G401.6 (cell line): ENCODE measurements at regions not wholly inside any gene's neighbourhood (a gene's known extent, or its start where the extent isn't known, plus 50 kb on each side); places are given as distances from the start of the nearest gene placed in this dataset.
"Not testable (repeated sequence)": the region's sequence is repeated elsewhere in the genome, so short reads cannot be mapped to it uniquely, and the experiment has no call there.

Experiments used
- FAIRE-seq: peaks from 2 replicates; lab custom pipeline; 2012; peaks lifted over from hg19 to GRCh38; lab: Jason Lieb, UNC

- FAIRE-seq, result no peak
These were observed 179.3 kb downstream of the ENC1 start for GRCh38 chr5:74461251-74461650.

GRCh38 chr5:74460694-74461093, 179.8 kb downstream of the ENC1 start:
- no peak for FAIRE-seq

- FAIRE-seq, result no peak
These were observed 180.5 kb downstream of the ENC1 start for GRCh38 chr5:74459984-74460383.

- no peak for FAIRE-seq
These were observed 182.7 kb downstream of the ENC1 start for GRCh38 chr5:74457876-74458275.

GRCh38 chr5:74454263-74455030, 186.1 kb downstream of the ENC1 start:
- no peak for FAIRE-seq

- FAIRE-seq, result no peak
These were observed 187.7 kb downstream of the ENC1 start for GRCh38 chr5:74452856-74453255.

- no peak for FAIRE-seq
These were observed 190.4 kb downstream of the ENC1 start for GRCh38 chr5:74450095-74450494.

GRCh38 chr5:74446725-74447241, 193.7 kb downstream of the ENC1 start:
- FAIRE-seq, result no peak

- no peak for FAIRE-seq
These were observed 198.1 kb downstream of the ENC1 start for GRCh38 chr5:74442466-74442865.

GRCh38 chr5:74441616-74442015, 198.9 kb downstream of the ENC1 start:
- no peak for FAIRE-seq

- no peak for FAIRE-seq
These were observed 200.2 kb downstream of the ENC1 start for GRCh38 chr5:74440341-74440740.

- FAIRE-seq, result not testable (repeated sequence)
These were observed 202.7 kb downstream of the ENC1 start for GRCh38 chr5:74437870-74438269.

GRCh38 chr5:74433896-74434829, 206.4 kb downstream of the ENC1 start:
- FAIRE-seq, result no peak

GRCh38 chr5:74433255-74433895, 207.2 kb downstream of the ENC1 start:
- FAIRE-seq, result no peak

GRCh38 chr5:74432721-74433120, 207.8 kb downstream of the ENC1 start:
- FAIRE-seq, result no peak

- no peak for FAIRE-seq
These were observed 208.3 kb downstream of the ENC1 start for GRCh38 chr5:74432216-74432615.

GRCh38 chr5:74431290-74431669, 209.2 kb downstream of the ENC1 start:
- no peak for FAIRE-seq

- FAIRE-seq, result no peak
These were observed 209.8 kb downstream of the ENC1 start for GRCh38 chr5:74430631-74431289.

GRCh38 chr5:74429495-74429894, 211.0 kb downstream of the ENC1 start:
- no peak for FAIRE-seq

GRCh38 chr5:74428876-74429275, 211.7 kb downstream of the ENC1 start:
- no peak for FAIRE-seq

GRCh38 chr5:74428275-74428674, 212.3 kb downstream of the ENC1 start:
- FAIRE-seq, result no peak

GRCh38 chr5:74426506-74426905, 214.0 kb downstream of the ENC1 start:
- no peak for FAIRE-seq
